Liver (tissue), 3 donors: ENCODE measurements at regions not wholly inside any gene's neighbourhood (a gene's known extent, or its start where the extent isn't known, plus 50 kb on each side); places are given as distances from the start of the nearest gene placed in this dataset.

Experiments used
- ATF3 ChIP-seq: IDR thresholded peaks from 2 replicates; pipeline ENCODE4 v1.6.1; 2016; ENCODE audit warnings: antibody characterized with exemption
- CTCF ChIP-seq: fragments of 150-350 bp; IDR thresholded peaks from 2 replicates; pipeline ENCODE4 v1.5.1; 2017; ENCODE audit warnings: improper control_type of control experiment, low read depth, low read length; ENCODE audit not compliant: missing input control
- FOXA1 ChIP-seq: IDR thresholded peaks from 2 replicates; pipeline ENCODE4 v1.6.1; 2016; ENCODE audit warnings: antibody characterized with exemption
- GABPA ChIP-seq, 2 donors: IDR thresholded peaks in 1 of 2; conservative IDR thresholded peaks in 1 of 2; 2 replicates each; pipeline ENCODE4 v1.6.1; 2016; ENCODE audit warnings: antibody characterized with exemption in 2 of 2, mild to moderate bottlenecking in 1 of 2, moderate library complexity in 1 of 2
- MAX ChIP-seq: IDR thresholded peaks from 2 replicates; pipeline ENCODE4 v1.6.1; 2016; ENCODE audit warnings: antibody characterized with exemption
- donor health status: healthy.
- donor health status: healthy.

- no peak for TF ChIP-seq FOXA1
- TF ChIP-seq GABPA (IDR thresholded peaks at IDR 0.05 in 1 of 2, conservative IDR thresholded peaks at IDR 0.05 in 1 of 2), result no peak
- no peak for TF ChIP-seq MAX
- no peak for TF ChIP-seq CTCF
- no peak for TF ChIP-seq ATF3
Observed at GRCh38 chr3:22450786-22451400, 699.9 kb upstream of the ZNF385D start.
